SU-DHL-6 (cell line): ENCODE measurements at regions not wholly inside any gene's neighbourhood (a gene's known extent, or its start where the extent isn't known, plus 50 kb on each side); places are given as distances from the start of the nearest gene placed in this dataset.

Source experiments
- EZH2phosphoT487 ChIP-seq: fragments of 200-600 bp; sonication (generic), shearing (Covaris generic); conservative IDR thresholded peaks from 2 replicates; pipeline ENCODE4 v1.6.1; 2018; ENCODE audit warnings: mild to moderate bottlenecking, antibody characterized with exemption, low read length, moderate library complexity, mixed read lengths
- TF ChIP-seq, protein P1 (sequence below): fragments of 200-600 bp; sonication (generic); IDR thresholded peaks from one replicate; pipeline ENCODE4 v1.5.1; 2017; ENCODE audit warnings: antibody characterized with exemption, mild to moderate bottlenecking, low read length, moderate library complexity; ENCODE audit not compliant: insufficient read depth, poor library complexity, severe bottlenecking

- TF ChIP-seq, protein P1, sequence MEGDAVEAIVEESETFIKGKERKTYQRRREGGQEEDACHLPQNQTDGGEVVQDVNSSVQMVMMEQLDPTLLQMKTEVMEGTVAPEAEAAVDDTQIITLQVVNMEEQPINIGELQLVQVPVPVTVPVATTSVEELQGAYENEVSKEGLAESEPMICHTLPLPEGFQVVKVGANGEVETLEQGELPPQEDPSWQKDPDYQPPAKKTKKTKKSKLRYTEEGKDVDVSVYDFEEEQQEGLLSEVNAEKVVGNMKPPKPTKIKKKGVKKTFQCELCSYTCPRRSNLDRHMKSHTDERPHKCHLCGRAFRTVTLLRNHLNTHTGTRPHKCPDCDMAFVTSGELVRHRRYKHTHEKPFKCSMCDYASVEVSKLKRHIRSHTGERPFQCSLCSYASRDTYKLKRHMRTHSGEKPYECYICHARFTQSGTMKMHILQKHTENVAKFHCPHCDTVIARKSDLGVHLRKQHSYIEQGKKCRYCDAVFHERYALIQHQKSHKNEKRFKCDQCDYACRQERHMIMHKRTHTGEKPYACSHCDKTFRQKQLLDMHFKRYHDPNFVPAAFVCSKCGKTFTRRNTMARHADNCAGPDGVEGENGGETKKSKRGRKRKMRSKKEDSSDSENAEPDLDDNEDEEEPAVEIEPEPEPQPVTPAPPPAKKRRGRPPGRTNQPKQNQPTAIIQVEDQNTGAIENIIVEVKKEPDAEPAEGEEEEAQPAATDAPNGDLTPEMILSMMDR, result no peak
- no peak for TF ChIP-seq EZH2phosphoT487
These were observed 276.7 kb upstream of the CCDC54 start for GRCh38 chr3:107100573-107100972.
